Sigmoid colon (tissue), 4 donors: ENCODE measurements at regions not wholly inside any gene's neighbourhood (a gene's known extent, or its start where the extent isn't known, plus 50 kb on each side); places are given as distances from the start of the nearest gene placed in this dataset.

Experiments
- POLR2A ChIP-seq, 2 donors: fragments of 450-650 bp; IDR thresholded peaks; one replicate each; pipeline ENCODE4 v1.6.1; 2016; ENCODE audit warnings: antibody characterized with exemption in 2 of 2, mild to moderate bottlenecking in 2 of 2, moderate library complexity in 2 of 2
- POLR2AphosphoS5 ChIP-seq, 4 donors: sonication (generic); formaldehyde crosslinking; IDR thresholded peaks; one replicate each; pipeline ENCODE4 v1.6.1; 2017; ENCODE audit warnings: antibody characterized with exemption in 4 of 4
- TF ChIP-seq, protein P1 (sequence below), 4 experiments: fragments of 450-650 bp in 3 of 4; fragments of 200-600 bp in 1 of 4; IDR thresholded peaks; one replicate each; pipeline ENCODE4 v1.5.1; 2016 to 2019; ENCODE audit warnings: antibody characterized with exemption in 4 of 4, mild to moderate bottlenecking in 3 of 4, moderate library complexity in 2 of 4

DNA sequence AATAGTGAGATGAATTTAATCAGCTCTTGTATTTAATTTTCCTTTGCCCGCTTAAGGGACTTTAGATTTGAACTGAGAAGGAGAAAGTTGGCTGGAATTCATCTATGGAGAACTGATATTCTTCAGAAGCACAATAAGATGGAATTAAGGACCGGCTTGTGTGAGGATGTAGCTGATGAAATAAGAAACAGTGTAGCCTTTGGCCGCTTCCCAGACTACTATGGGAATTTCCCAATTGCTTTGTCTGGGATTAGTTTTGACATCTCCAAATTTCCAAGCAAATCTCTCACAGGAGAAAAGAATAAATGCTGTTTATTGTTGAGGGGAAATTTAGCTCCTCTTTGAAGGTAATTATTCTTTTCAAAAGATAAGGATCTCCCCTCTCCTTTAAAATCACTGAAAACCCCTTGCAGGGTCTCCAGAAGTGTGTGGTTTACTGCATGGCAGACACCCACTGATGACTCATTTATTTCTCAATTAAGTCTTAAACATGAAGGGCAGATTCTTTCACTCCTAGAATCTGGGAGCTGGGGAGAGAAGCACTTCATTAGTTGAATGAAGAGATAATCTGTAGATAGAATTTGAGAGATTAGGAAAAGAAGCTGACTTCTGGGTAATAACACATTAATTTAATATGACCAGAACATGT, 606.5 kb upstream of the ADAMTS16 start:
- TF ChIP-seq, protein P1, sequence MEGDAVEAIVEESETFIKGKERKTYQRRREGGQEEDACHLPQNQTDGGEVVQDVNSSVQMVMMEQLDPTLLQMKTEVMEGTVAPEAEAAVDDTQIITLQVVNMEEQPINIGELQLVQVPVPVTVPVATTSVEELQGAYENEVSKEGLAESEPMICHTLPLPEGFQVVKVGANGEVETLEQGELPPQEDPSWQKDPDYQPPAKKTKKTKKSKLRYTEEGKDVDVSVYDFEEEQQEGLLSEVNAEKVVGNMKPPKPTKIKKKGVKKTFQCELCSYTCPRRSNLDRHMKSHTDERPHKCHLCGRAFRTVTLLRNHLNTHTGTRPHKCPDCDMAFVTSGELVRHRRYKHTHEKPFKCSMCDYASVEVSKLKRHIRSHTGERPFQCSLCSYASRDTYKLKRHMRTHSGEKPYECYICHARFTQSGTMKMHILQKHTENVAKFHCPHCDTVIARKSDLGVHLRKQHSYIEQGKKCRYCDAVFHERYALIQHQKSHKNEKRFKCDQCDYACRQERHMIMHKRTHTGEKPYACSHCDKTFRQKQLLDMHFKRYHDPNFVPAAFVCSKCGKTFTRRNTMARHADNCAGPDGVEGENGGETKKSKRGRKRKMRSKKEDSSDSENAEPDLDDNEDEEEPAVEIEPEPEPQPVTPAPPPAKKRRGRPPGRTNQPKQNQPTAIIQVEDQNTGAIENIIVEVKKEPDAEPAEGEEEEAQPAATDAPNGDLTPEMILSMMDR (IDR thresholded peaks at IDR 0.05) = no peak
- TF ChIP-seq POLR2A (IDR thresholded peaks at IDR 0.05) = no peak
- TF ChIP-seq POLR2AphosphoS5 (IDR thresholded peaks at IDR 0.05) = no peak
